ENCODE measurements at regions not wholly inside any gene's neighbourhood (a gene's known extent, or its start where the extent isn't known, plus 50 kb on each side); places are given as distances from the start of the nearest gene placed in this dataset.

- no peak overlapping the region for H3K27ac ChIP-seq (ENCODE audit: insufficient read depth in 1 of 2, low read depth in 1 of 2, low read length in 2 of 2, poor library complexity in 1 of 2, severe bottlenecking in 2 of 2)
- H3K36me3 ChIP-seq (ENCODE audit: control insufficient read depth in 4 of 4, insufficient read depth in 4 of 4, low read length in 3 of 4), result no peaks in the 10 kb centered on the region
- ChIA-PET POLR2A (no interaction called here), CTCF (interaction anchor here (1.1 kb wide), 1 partner anchor 33 kb away, joined by 3 read pairs; no protein-coding TSS in a partner anchor)
- WGBS (ENCODE audit: insufficient coverage), result 100% methylated on average over 2 of the region's 8 CpGs
- H3K9me3 ChIP-seq (ENCODE audit: control extremely low read depth in 1 of 5, control insufficient read depth in 4 of 5, insufficient read depth in 2 of 5, low read depth in 1 of 5, low read length in 4 of 5), result no peaks in the 10 kb centered on the region
- DNase-seq, result no peak
- peaks cover 0 to 3% (median 0%) of the 10 kb centered on the region in 5 experiments for H3K27me3 ChIP-seq (replicated peaks in 2 of 5; ENCODE audit: control insufficient read depth in 4 of 5, insufficient read depth in 5 of 5, low read length in 4 of 5)
- H3K4me1 ChIP-seq (ENCODE audit: control extremely low read depth in 1 of 4, control insufficient read depth in 4 of 4, insufficient read depth in 4 of 4, low read length in 3 of 4), result no peaks in the 10 kb centered on the region
- H3K4me3 ChIP-seq (ENCODE audit: control insufficient read depth in 1 of 7, extremely low read depth in 1 of 7, insufficient read depth in 4 of 7, low read depth in 2 of 7, low read length in 6 of 7), result no peak overlapping the region
These were observed 156.1 kb downstream of the PTCSC3 start for GRCh38 chr14:36020120-36021029.

- peaks cover 0 to 3% (median 0%) of the 10 kb centered on the region in 5 experiments for H3K27me3 ChIP-seq (replicated peaks in 2 of 5; ENCODE audit: control insufficient read depth in 4 of 5, insufficient read depth in 5 of 5, low read length in 4 of 5)
- H3K36me3 ChIP-seq (ENCODE audit: control insufficient read depth in 4 of 4, insufficient read depth in 4 of 4, low read length in 3 of 4), result no peaks in the 10 kb centered on the region
- WGBS (ENCODE audit: insufficient coverage), result 97% methylated on average over 5 of the region's 5 CpGs
- no peak overlapping the region for H3K4me3 ChIP-seq (ENCODE audit: control insufficient read depth in 1 of 7, extremely low read depth in 1 of 7, insufficient read depth in 4 of 7, low read depth in 2 of 7, low read length in 6 of 7)
- ChIA-PET CTCF (interaction anchor here (1.0 to 1.1 kb wide), 2 partner anchors 17 to 34 kb away, joined by 3 read pairs; no protein-coding TSS in a partner anchor), POLR2A (no interaction called here)
- no peak for DNase-seq
- no peaks in the 10 kb centered on the region for H3K9me3 ChIP-seq (ENCODE audit: control extremely low read depth in 1 of 5, control insufficient read depth in 4 of 5, insufficient read depth in 2 of 5, low read depth in 1 of 5, low read length in 4 of 5)
- no peaks in the 10 kb centered on the region for H3K4me1 ChIP-seq (ENCODE audit: control extremely low read depth in 1 of 4, control insufficient read depth in 4 of 4, insufficient read depth in 4 of 4, low read length in 3 of 4)
- H3K27ac ChIP-seq (ENCODE audit: insufficient read depth in 1 of 2, low read depth in 1 of 2, low read length in 2 of 2, poor library complexity in 1 of 2, severe bottlenecking in 2 of 2), result no peak overlapping the region
These were observed 157.4 kb downstream of the PTCSC3 start for GRCh38 chr14:36019126-36019525.

- H3K27ac ChIP-seq (ENCODE audit: insufficient read depth in 1 of 2, low read depth in 1 of 2, low read length in 2 of 2, poor library complexity in 1 of 2, severe bottlenecking in 2 of 2), result no peak overlapping the region
- ChIA-PET CTCF (no interaction called here), POLR2A (no interaction called here)
- no peaks in the 10 kb centered on the region for H3K9me3 ChIP-seq (ENCODE audit: control extremely low read depth in 1 of 5, control insufficient read depth in 4 of 5, insufficient read depth in 2 of 5, low read depth in 1 of 5, low read length in 4 of 5)
- no peak for DNase-seq
- no peak overlapping the region for H3K4me3 ChIP-seq (ENCODE audit: control insufficient read depth in 1 of 7, extremely low read depth in 1 of 7, insufficient read depth in 4 of 7, low read depth in 2 of 7, low read length in 6 of 7)
- WGBS (ENCODE audit: insufficient coverage), result 91% methylated on average over 9 of the region's 9 CpGs
- H3K27me3 ChIP-seq (replicated peaks in 2 of 5; ENCODE audit: control insufficient read depth in 4 of 5, insufficient read depth in 5 of 5, low read length in 4 of 5), result peaks cover 0 to 3% (median 0%) of the 10 kb centered on the region in 5 experiments
- no peaks in the 10 kb centered on the region for H3K36me3 ChIP-seq (ENCODE audit: control insufficient read depth in 4 of 4, insufficient read depth in 4 of 4, low read length in 3 of 4)
- no peaks in the 10 kb centered on the region for H3K4me1 ChIP-seq (ENCODE audit: control extremely low read depth in 1 of 4, control insufficient read depth in 4 of 4, insufficient read depth in 4 of 4, low read length in 3 of 4)
These were observed 162.3 kb downstream of the PTCSC3 start for GRCh38 chr14:36014236-36014635.

- no peak overlapping the region for H3K27ac ChIP-seq (ENCODE audit: insufficient read depth in 1 of 2, low read depth in 1 of 2, low read length in 2 of 2, poor library complexity in 1 of 2, severe bottlenecking in 2 of 2)
- ChIA-PET CTCF (no interaction called here), POLR2A (interaction anchor here (0.6 kb wide), 1 partner anchor 1419 kb away, joined by 4 read pairs; no protein-coding TSS in a partner anchor)
These were observed 163.0 kb downstream of the PTCSC3 start for GRCh38 chr14:36013483-36013882.

GRCh38 chr14:36012621-36013020 is 163.9 kb downstream of the PTCSC3 start:
- ChIA-PET POLR2A (interaction anchor here (0.6 kb wide), 1 partner anchor 43 kb away, joined by 3 read pairs; no protein-coding TSS in a partner anchor), CTCF (no interaction called here)
- Histone ChIP-seq H3K4me1 (ENCODE audit: control extremely low read depth in 1 of 4, control insufficient read depth in 4 of 4, insufficient read depth in 4 of 4, low read length in 3 of 4) (no peaks in the 10 kb centered on the region), H3K27me3 (replicated peaks in 2 of 5; ENCODE audit: control insufficient read depth in 4 of 5, insufficient read depth in 5 of 5, low read length in 4 of 5) (peaks cover 0 to 5% (median 0%) of the 10 kb centered on the region in 5 experiments), H3K4me3 (ENCODE audit: control insufficient read depth in 1 of 7, extremely low read depth in 1 of 7, insufficient read depth in 4 of 7, low read depth in 2 of 7, low read length in 6 of 7) (no peak overlapping the region), H3K27ac (ENCODE audit: insufficient read depth in 1 of 2, low read depth in 1 of 2, low read length in 2 of 2, poor library complexity in 1 of 2, severe bottlenecking in 2 of 2) (no peak overlapping the region), H3K36me3 (ENCODE audit: control insufficient read depth in 4 of 4, insufficient read depth in 4 of 4, low read length in 3 of 4) (no peaks in the 10 kb centered on the region), H3K9me3 (ENCODE audit: control extremely low read depth in 1 of 5, control insufficient read depth in 4 of 5, insufficient read depth in 2 of 5, low read depth in 1 of 5, low read length in 4 of 5) (no peaks in the 10 kb centered on the region)
- no peak for DNase-seq
- 82% methylated on average over 7 of the region's 7 CpGs for WGBS (ENCODE audit: insufficient coverage)

More at GRCh38 chr14:36013483-36013882, 163.0 kb downstream of the PTCSC3 start:
- Histone ChIP-seq H3K4me3 (ENCODE audit: control insufficient read depth in 1 of 7, extremely low read depth in 1 of 7, insufficient read depth in 4 of 7, low read depth in 2 of 7, low read length in 6 of 7) (no peak overlapping the region), H3K36me3 (ENCODE audit: control insufficient read depth in 4 of 4, insufficient read depth in 4 of 4, low read length in 3 of 4) (no peaks in the 10 kb centered on the region), H3K9me3 (ENCODE audit: control extremely low read depth in 1 of 5, control insufficient read depth in 4 of 5, insufficient read depth in 2 of 5, low read depth in 1 of 5, low read length in 4 of 5) (no peaks in the 10 kb centered on the region), H3K4me1 (ENCODE audit: control extremely low read depth in 1 of 4, control insufficient read depth in 4 of 4, insufficient read depth in 4 of 4, low read length in 3 of 4) (no peaks in the 10 kb centered on the region), H3K27me3 (replicated peaks in 2 of 5; ENCODE audit: control insufficient read depth in 4 of 5, insufficient read depth in 5 of 5, low read length in 4 of 5) (peaks cover 0 to 5% (median 0%) of the 10 kb centered on the region in 5 experiments)
- whole genome bisulfite sequencing (ENCODE audit: insufficient coverage), result 93% methylated on average over 3 of the region's 3 CpGs
- DNase-seq, result no peak

- H3K4me1 ChIP-seq (ENCODE audit: control extremely low read depth in 1 of 4, control insufficient read depth in 4 of 4, insufficient read depth in 4 of 4, low read length in 3 of 4), result no peaks in the 10 kb centered on the region
- H3K9me3 ChIP-seq (ENCODE audit: control extremely low read depth in 1 of 5, control insufficient read depth in 4 of 5, insufficient read depth in 2 of 5, low read depth in 1 of 5, low read length in 4 of 5), result no peaks in the 10 kb centered on the region
- POLR2A ChIA-PET, result no interaction called here
- no peak overlapping the region for H3K4me3 ChIP-seq (ENCODE audit: control insufficient read depth in 1 of 7, extremely low read depth in 1 of 7, insufficient read depth in 4 of 7, low read depth in 2 of 7, low read length in 6 of 7)
- no CpG with 5 or more reads among the region's 1 CpG for WGBS (ENCODE audit: insufficient coverage)
- CTCF ChIA-PET, result no interaction called here
- H3K36me3 ChIP-seq (ENCODE audit: control insufficient read depth in 4 of 4, insufficient read depth in 4 of 4, low read length in 3 of 4), result no peaks in the 10 kb centered on the region
- no peak for DNase-seq
- no peak overlapping the region for H3K27ac ChIP-seq (ENCODE audit: insufficient read depth in 1 of 2, low read depth in 1 of 2, low read length in 2 of 2, poor library complexity in 1 of 2, severe bottlenecking in 2 of 2)
- peaks cover 0 to 5% (median 2%) of the 10 kb centered on the region in 5 experiments for H3K27me3 ChIP-seq (replicated peaks in 2 of 5; ENCODE audit: control insufficient read depth in 4 of 5, insufficient read depth in 5 of 5, low read length in 4 of 5)
These were observed 166.9 kb downstream of the PTCSC3 start for GRCh38 chr14:36009643-36010042.

GRCh38 chr14:36006623-36007022 is 169.9 kb downstream of the PTCSC3 start:
- no peak overlapping the region for H3K27ac ChIP-seq (ENCODE audit: insufficient read depth in 1 of 2, low read depth in 1 of 2, low read length in 2 of 2, poor library complexity in 1 of 2, severe bottlenecking in 2 of 2)
- H3K9me3 ChIP-seq (ENCODE audit: control extremely low read depth in 1 of 5, control insufficient read depth in 4 of 5, insufficient read depth in 2 of 5, low read depth in 1 of 5, low read length in 4 of 5), result no peaks in the 10 kb centered on the region
- no peak overlapping the region for H3K4me3 ChIP-seq (ENCODE audit: control insufficient read depth in 1 of 7, extremely low read depth in 1 of 7, insufficient read depth in 4 of 7, low read depth in 2 of 7, low read length in 6 of 7)
- DNase-seq, result no peak
- WGBS (ENCODE audit: insufficient coverage), result no CpG with 5 or more reads among the region's 4 CpGs
- H3K4me1 ChIP-seq (ENCODE audit: control extremely low read depth in 1 of 4, control insufficient read depth in 4 of 4, insufficient read depth in 4 of 4, low read length in 3 of 4), result no peaks in the 10 kb centered on the region
- CTCF ChIA-PET, result no interaction called here
- peaks cover 0 to 5% (median 2%) of the 10 kb centered on the region in 5 experiments for H3K27me3 ChIP-seq (replicated peaks in 2 of 5; ENCODE audit: control insufficient read depth in 4 of 5, insufficient read depth in 5 of 5, low read length in 4 of 5)
- POLR2A ChIA-PET, result no interaction called here
- H3K36me3 ChIP-seq (ENCODE audit: control insufficient read depth in 4 of 4, insufficient read depth in 4 of 4, low read length in 3 of 4), result no peaks in the 10 kb centered on the region

Data from common myeloid progenitor, CD34-positive (primary cell).